ENCODE measurements at regions not wholly inside any gene's neighbourhood (a gene's known extent, or its start where the extent isn't known, plus 50 kb on each side); places are given as distances from the start of the nearest gene placed in this dataset.

- TF ChIP-seq CTCF (IDR thresholded peaks at IDR 0.05 in 4 of 5, conservative IDR thresholded peaks at IDR 0.05 in 1 of 5), result no peak
- TF ChIP-seq POLR2A (IDR thresholded peaks at IDR 0.05), result no peak
Measured at GRCh38 chr1:79561521-79561978, 555.0 kb upstream of the ADGRL4 start.
